ENCODE measurements at regions not wholly inside any gene's neighbourhood (a gene's known extent, or its start where the extent isn't known, plus 50 kb on each side); places are given as distances from the start of the nearest gene placed in this dataset.

DNA sequence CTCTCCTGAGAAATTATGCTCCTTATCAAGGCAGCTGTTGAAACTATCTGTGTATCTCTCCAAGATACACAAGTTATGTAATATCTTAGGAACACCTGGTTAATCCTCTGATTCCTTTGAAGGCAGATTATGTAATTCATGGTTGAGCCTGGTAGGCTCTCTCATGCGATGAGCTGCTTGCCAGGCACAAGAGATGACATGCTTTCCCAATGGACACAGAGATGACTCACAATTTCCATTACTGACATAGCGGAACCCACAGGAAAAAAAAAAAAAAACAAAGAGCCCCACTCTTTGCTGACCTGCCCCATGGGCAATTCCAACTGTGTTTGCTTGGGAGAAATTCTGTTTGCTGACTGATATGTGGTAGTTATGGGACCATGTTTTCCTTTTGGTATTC is 736.4 kb upstream of the PHF14 start:
- DNase-seq: no peak
- Histone ChIP-seq H3K36me3 (ENCODE audit: low read depth) (no peaks in the 10 kb centered on the region), H4K20me1 (ENCODE audit: insufficient read depth) (no peaks in the 10 kb centered on the region), H3K9me2 (ENCODE audit: insufficient read depth) (no peaks in the 10 kb centered on the region), H3K79me2 (ENCODE audit: low read depth) (no peaks in the 10 kb centered on the region), H3K27ac (no peak overlapping the region), H2AFZ (no peak overlapping the region), H3K9me3 (ENCODE audit: insufficient read depth, low read depth) (no peaks in the 10 kb centered on the region), H3K27me3 (ENCODE audit: insufficient read depth, low read depth) (no peaks in the 10 kb centered on the region), H3K4me1 (replicated peaks; ENCODE audit: insufficient read depth) (no peaks in the 10 kb centered on the region), H3F3A (ENCODE audit: insufficient read depth, low read depth) (no peaks in the 10 kb centered on the region), H3K4me3 (no peak overlapping the region), H3K4me2 (no peak overlapping the region)
- TF ChIP-seq CTCF (conservative IDR thresholded peaks at IDR 0.05) (no peak), EZH2 (IDR thresholded peaks at IDR 0.05; ENCODE audit: low read depth) (no peak)
- ChIA-PET CTCF (no interaction called here), POLR2A (ENCODE audit: unreplicated experiment) (no interaction called here)
- intact Hi-C loops (cut with micrococcal nuclease; ENCODE audit: unreplicated experiment): no loop called here
- no TSS peak for BruUV-seq (replicated peaks)

GRCh38 chr7:10238641-10239040 is 735.0 kb upstream of the PHF14 start:
- no peak for DNase-seq
- H3K9me3 ChIP-seq (ENCODE audit: insufficient read depth, low read depth): no peaks in the 10 kb centered on the region
- no peak overlapping the region for H3K4me2 ChIP-seq
- no peak for TF ChIP-seq CTCF (conservative IDR thresholded peaks at IDR 0.05)
- no peak for TF ChIP-seq EZH2 (IDR thresholded peaks at IDR 0.05; ENCODE audit: low read depth)
- intact Hi-C loops (cut with micrococcal nuclease; ENCODE audit: unreplicated experiment): no loop called here
- no TSS peak for BruUV-seq (replicated peaks)
- no peaks in the 10 kb centered on the region for H3K79me2 ChIP-seq (ENCODE audit: low read depth)
- H3K27ac ChIP-seq: no peak overlapping the region
- CTCF ChIA-PET: no interaction called here
- no peaks in the 10 kb centered on the region for H3K36me3 ChIP-seq (ENCODE audit: low read depth)
- H3K27me3 ChIP-seq (ENCODE audit: insufficient read depth, low read depth): no peaks in the 10 kb centered on the region
- no peaks in the 10 kb centered on the region for H3K4me1 ChIP-seq (replicated peaks; ENCODE audit: insufficient read depth)
- H2AFZ ChIP-seq: no peak overlapping the region
- H3F3A ChIP-seq (ENCODE audit: insufficient read depth, low read depth): no peaks in the 10 kb centered on the region
- no peaks in the 10 kb centered on the region for H3K9me2 ChIP-seq (ENCODE audit: insufficient read depth)
- no peaks in the 10 kb centered on the region for H4K20me1 ChIP-seq (ENCODE audit: insufficient read depth)
- H3K4me3 ChIP-seq: no peak overlapping the region
- POLR2A ChIA-PET (ENCODE audit: unreplicated experiment): no interaction called here

DNA sequence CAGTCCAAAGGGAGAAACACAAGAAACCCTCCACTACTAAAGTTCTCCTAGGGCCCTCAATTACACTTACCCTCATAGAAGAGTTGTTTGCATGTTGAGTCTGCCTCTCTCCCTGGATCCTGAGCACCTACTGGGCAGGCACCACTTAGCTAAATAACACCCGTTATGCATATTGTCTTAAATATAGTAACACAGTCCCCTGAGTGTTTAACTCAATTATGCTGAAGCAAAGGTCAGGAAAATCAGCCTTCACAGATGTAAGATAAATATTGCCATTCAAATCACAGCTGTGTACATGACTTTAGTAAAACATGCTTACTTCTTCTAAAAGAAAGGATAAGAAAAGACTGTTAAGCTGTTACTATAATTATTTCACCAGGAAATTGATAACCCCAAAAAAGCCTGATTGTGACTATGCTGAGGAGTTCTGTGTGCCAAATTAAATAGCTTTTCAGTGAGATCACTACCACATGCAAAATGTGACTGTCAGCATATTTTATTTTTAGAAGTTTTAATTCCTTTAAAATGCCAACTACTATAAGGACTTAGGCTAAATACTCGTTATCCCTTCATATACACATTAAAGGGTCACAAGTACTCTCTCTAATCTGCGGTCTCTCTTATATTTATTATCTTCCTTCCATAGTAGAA is 733.9 kb upstream of the PHF14 start:
- CTCF ChIA-PET: no interaction called here

More for the DNA sequence above, 733.9 kb upstream of the PHF14 start:
- Histone ChIP-seq H3K79me2 (ENCODE audit: low read depth) (no peaks in the 10 kb centered on the region), H4K20me1 (ENCODE audit: insufficient read depth) (no peaks in the 10 kb centered on the region), H3K4me1 (replicated peaks; ENCODE audit: insufficient read depth) (no peaks in the 10 kb centered on the region), H2AFZ (no peak overlapping the region), H3F3A (ENCODE audit: insufficient read depth, low read depth) (no peaks in the 10 kb centered on the region), H3K9me2 (ENCODE audit: insufficient read depth) (no peaks in the 10 kb centered on the region), H3K27ac (no peak overlapping the region), H3K27me3 (ENCODE audit: insufficient read depth, low read depth) (no peaks in the 10 kb centered on the region), H3K4me2 (no peak overlapping the region), H3K9me3 (ENCODE audit: insufficient read depth, low read depth) (no peaks in the 10 kb centered on the region), H3K36me3 (ENCODE audit: low read depth) (no peaks in the 10 kb centered on the region), H3K4me3 (no peak overlapping the region)
- DNase-seq: no peak
- POLR2A ChIA-PET (ENCODE audit: unreplicated experiment): no interaction called here
- intact Hi-C loops (cut with micrococcal nuclease; ENCODE audit: unreplicated experiment): no loop called here
- no TSS peak for BruUV-seq (replicated peaks)
- TF ChIP-seq CTCF (conservative IDR thresholded peaks at IDR 0.05): no peak
- TF ChIP-seq EZH2 (IDR thresholded peaks at IDR 0.05; ENCODE audit: low read depth): no peak
